SK-N-MC (cell line): ENCODE measurements at regions not wholly inside any gene's neighbourhood (a gene's known extent, or its start where the extent isn't known, plus 50 kb on each side); places are given as distances from the start of the nearest gene placed in this dataset.
"Not testable (repeated sequence)": the region's sequence is repeated elsewhere in the genome, so short reads cannot be mapped to it uniquely, and the experiment has no call there.

Experiments
- DNase-seq: peaks from one replicate; pipeline ENCODE4 v3.0.0-alpha.2; 2011; ENCODE audit warnings: low read depth, low spot score
- H3K27ac ChIP-seq: fragments of 200-600 bp; sonication (generic); 2 replicates; pipeline ENCODE4 v1.5.1; 2016; ENCODE audit warnings: mixed run types
- H3K36me3 ChIP-seq: fragments of 200-600 bp; sonication (generic); 2 replicates; pipeline ENCODE4 v1.6.1; 2017; ENCODE audit warnings: antibody characterized with exemption, low read length, mixed read lengths; ENCODE audit not compliant: insufficient read depth
- H3K4me3 ChIP-seq: fragments of 200-600 bp; sonication (generic); 2 replicates; pipeline ENCODE4 v1.5.1; 2016
- H3K9ac ChIP-seq: fragments of 200-600 bp; sonication (generic); 2 replicates; pipeline ENCODE4 v1.8.0; 2017; ENCODE audit warnings: mixed run types, mixed read lengths; ENCODE audit not compliant: insufficient read length
- H3K9me3 ChIP-seq: fragments of 200-600 bp; sonication (generic); 2 replicates; pipeline ENCODE4 v1.6.1; 2017; ENCODE audit warnings: low read depth, mild to moderate bottlenecking, antibody characterized with exemption, low read length, moderate library complexity, mixed read lengths
- EZH2 ChIP-seq: fragments of 200-600 bp; sonication (generic); IDR thresholded peaks from one replicate; pipeline ENCODE4 v1.6.1; 2017; ENCODE audit warnings: antibody characterized with exemption
- FOXP2 ChIP-seq: optimal IDR thresholded peaks from 2 replicates; pipeline ENCODE3; 2011; ENCODE audit warnings: mild to moderate bottlenecking, moderate library complexity; ENCODE audit not compliant: insufficient read depth; ENCODE audit errors: extremely low read length, control extremely low read depth
- POLR2AphosphoS5 ChIP-seq: IDR thresholded peaks from 2 replicates; pipeline ENCODE4 v1.6.1; 2012; ENCODE audit warnings: mild to moderate bottlenecking, low read depth, low read length, borderline replicate concordance

GRCh38 chr18:76307293-76307690 is 187.8 kb downstream of the ZNF516 start:
- TF ChIP-seq EZH2 (no peak), FOXP2 (no peak), POLR2AphosphoS5 (no peak)
- peak; percentile 56 for DNase-seq
- no peak overlapping the region for H3K9ac ChIP-seq
- no peaks in the 10 kb centered on the region for H3K9me3 ChIP-seq
- H3K4me3 ChIP-seq = peak overlapping the region; percentile 52
- no peaks in the 10 kb centered on the region for H3K36me3 ChIP-seq
- peak overlapping the region; percentile 81 for H3K27ac ChIP-seq

- Histone ChIP-seq H3K4me3 (peak overlapping the region; percentile 52), H3K36me3 (no peaks in the 10 kb centered on the region), H3K9me3 (no peaks in the 10 kb centered on the region), H3K27ac (peak overlapping the region; percentile 81), H3K9ac (no peak overlapping the region)
- TF ChIP-seq FOXP2 (no peak), EZH2 (no peak), POLR2AphosphoS5 (no peak)
- no peak for DNase-seq
Measured at GRCh38 chr18:76306685-76307292, 188.3 kb downstream of the ZNF516 start.

DNA sequence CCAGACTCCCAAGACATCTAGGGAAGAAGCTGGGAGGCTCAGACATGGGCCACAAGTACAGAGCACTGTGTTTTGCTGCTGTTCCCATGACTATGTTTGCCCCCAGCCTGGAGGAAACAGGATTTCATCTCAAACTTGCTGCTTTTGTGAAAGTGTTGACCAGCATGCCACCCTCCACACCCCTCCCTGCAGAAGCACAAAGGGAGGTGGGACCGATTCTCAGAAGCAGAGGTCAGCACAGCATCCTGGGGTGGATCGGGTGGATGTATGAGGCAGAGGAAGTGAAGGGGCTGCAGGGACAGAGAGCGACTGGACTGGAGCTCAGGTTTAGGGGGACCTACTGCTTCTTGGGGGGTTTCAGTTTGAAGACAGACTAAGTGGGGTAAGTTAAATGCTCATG is 209.2 kb downstream of the ZNF516 start:
- no peak overlapping the region for H3K9ac ChIP-seq
- no peak overlapping the region for H3K4me3 ChIP-seq
- H3K27ac ChIP-seq = no peak overlapping the region
- TF ChIP-seq POLR2AphosphoS5 (no peak), EZH2 (no peak), FOXP2 (no peak)
- no peaks in the 10 kb centered on the region for H3K9me3 ChIP-seq
- no peaks in the 10 kb centered on the region for H3K36me3 ChIP-seq
- no peak for DNase-seq

DNA sequence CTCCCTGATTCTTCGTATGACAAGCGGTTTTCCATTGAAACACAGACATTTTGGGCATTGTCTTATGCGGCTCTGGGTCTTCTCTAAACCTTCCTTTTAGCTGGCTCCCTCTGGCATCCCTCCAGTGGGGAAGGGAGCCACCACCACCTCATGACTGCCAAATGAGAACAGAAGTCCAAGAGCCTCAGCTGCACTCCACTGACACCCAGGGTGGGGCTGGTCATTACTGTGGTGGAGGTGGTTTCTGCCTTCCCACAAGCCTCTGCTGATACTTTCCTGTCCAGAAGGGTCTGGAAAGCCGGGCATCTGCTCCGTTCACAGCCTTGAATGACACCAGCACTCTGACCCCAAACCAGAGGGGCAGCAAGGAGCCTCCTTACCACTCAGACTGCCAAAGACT is 213.5 kb downstream of the ZNF516 start:
- TF ChIP-seq EZH2 = no peak
- TF ChIP-seq POLR2AphosphoS5 = no peak
- TF ChIP-seq FOXP2 = no peak
- no peak for DNase-seq
- Histone ChIP-seq H3K9ac (no peak overlapping the region), H3K27ac (no peak overlapping the region), H3K9me3 (no peaks in the 10 kb centered on the region), H3K4me3 (no peak overlapping the region), H3K36me3 (no peaks in the 10 kb centered on the region)

DNA sequence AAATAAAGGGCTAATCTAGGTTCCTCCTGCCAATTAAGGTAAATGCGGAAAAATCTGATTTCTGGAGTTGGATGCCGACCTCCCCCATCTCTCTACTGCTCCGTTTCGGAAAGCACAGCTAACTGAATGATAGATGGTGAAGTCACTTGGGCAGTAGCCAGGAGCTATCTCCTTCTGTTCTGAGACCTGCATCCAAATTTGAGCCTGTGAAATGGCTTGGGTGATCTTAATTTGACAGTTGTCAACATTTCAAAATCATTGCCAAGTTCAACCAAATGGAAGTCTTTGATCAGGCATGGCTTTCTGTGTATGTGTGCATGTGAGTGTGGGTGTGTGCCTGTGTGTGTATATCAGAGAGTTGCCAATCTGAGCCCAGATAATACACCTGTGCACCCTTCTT is 217.2 kb downstream of the ZNF516 start:
- Histone ChIP-seq H3K36me3 (no peaks in the 10 kb centered on the region), H3K4me3 (no peak overlapping the region), H3K9me3 (no peaks in the 10 kb centered on the region), H3K27ac (no peak overlapping the region), H3K9ac (no peak overlapping the region)
- DNase-seq = no peak
- no peak for TF ChIP-seq FOXP2
- no peak for TF ChIP-seq POLR2AphosphoS5
- no peak for TF ChIP-seq EZH2

- TF ChIP-seq EZH2 = no peak
- no peak for TF ChIP-seq POLR2AphosphoS5
- TF ChIP-seq FOXP2 = no peak
- no peak overlapping the region for H3K27ac ChIP-seq
- DNase-seq = no peak
Measured at GRCh38 chr18:76275727-76276313, 219.2 kb downstream of the ZNF516 start.

DNA sequence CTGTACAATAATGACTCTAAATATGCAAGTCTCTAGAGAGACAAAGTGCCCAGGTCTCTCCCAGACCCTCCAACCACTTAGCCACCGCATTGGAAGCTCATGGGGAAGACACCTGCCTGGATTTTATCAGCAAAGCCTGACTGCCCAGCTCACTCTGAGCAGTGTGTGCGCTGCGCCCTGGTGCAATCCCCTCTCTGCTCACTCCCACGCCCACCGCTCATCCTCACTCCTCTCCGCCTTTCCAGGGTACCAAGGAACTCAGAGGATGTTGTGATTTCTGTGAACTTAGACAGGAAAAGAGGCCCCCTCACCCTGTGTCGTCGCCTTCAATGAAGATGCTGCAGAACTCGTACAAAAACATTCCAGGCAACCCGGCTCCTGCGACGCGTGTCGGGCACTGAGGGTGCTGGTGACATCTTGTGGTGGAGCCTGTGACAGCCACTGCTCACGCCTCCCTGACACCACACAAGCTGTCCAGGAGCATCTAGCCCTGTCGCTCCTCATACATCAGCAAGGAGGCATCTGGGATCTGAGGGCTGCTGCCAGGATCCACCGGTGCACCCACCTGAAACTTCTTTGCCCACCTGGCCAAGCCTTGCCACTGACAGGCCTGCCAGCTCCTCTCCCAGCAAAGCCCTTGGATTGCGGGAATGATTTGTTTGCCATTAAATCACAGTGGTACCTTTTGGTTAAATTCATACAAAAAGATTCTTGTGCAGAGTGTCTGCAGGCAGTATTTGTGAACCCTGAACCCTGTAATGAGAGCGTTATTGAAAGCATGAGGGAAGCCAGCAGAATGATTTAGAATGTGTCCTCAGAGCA is 220.4 kb downstream of the ZNF516 start:
- no peak for DNase-seq
- no peaks in the 10 kb centered on the region for H3K9me3 ChIP-seq
- no peak overlapping the region for H3K4me3 ChIP-seq
- TF ChIP-seq EZH2 = no peak
- no peak for TF ChIP-seq POLR2AphosphoS5
- H3K36me3 ChIP-seq = no peaks in the 10 kb centered on the region
- H3K27ac ChIP-seq = no peak overlapping the region
- H3K9ac ChIP-seq = no peak overlapping the region

More at GRCh38 chr18:76275727-76276313, 219.2 kb downstream of the ZNF516 start:
- Histone ChIP-seq H3K9ac (no peak overlapping the region), H3K4me3 (no peak overlapping the region), H3K9me3 (no peaks in the 10 kb centered on the region), H3K36me3 (no peaks in the 10 kb centered on the region)

- Histone ChIP-seq H3K27ac (no peak overlapping the region), H3K36me3 (no peaks in the 10 kb centered on the region), H3K9me3 (no peaks in the 10 kb centered on the region), H3K9ac (no peak overlapping the region), H3K4me3 (no peak overlapping the region)
- no peak for TF ChIP-seq POLR2AphosphoS5
- TF ChIP-seq FOXP2 = no peak
- no peak for TF ChIP-seq EZH2
- no peak for DNase-seq
Measured at GRCh38 chr18:76273956-76274355, 221.1 kb downstream of the ZNF516 start.

GRCh38 chr18:76273036-76273545 is 222.0 kb downstream of the ZNF516 start:
- no peak for DNase-seq
- H3K27ac ChIP-seq = no peak overlapping the region

DNA sequence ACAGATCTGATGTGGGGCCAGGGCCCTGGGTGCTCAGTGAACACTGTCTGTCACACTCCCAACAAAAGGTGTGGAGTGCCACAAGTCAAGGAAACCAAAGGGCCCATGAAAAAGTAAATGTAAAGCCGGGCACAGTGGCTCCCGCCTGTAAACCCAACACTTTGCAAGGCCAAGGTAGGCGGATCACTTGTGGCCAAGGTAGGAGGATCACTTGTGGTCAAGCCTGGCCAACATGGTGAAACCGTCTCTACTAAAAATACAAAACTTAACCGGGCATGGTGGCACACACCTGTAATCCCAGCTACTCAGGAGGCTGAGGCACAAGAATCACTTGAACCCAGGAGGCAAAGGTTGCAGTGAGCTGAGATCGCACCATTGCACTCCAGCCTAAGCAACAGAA is 227.6 kb downstream of the ZNF516 start:
- not testable (repeated sequence) for H3K36me3 ChIP-seq, H3K9ac ChIP-seq, H3K4me3 ChIP-seq, H3K27ac ChIP-seq, H3K9me3 ChIP-seq, DNase-seq

More at GRCh38 chr18:76273036-76273545, 222.0 kb downstream of the ZNF516 start:
- H3K9me3 ChIP-seq = no peaks in the 10 kb centered on the region
- no peak overlapping the region for H3K9ac ChIP-seq
- no peak overlapping the region for H3K4me3 ChIP-seq
- H3K36me3 ChIP-seq = no peaks in the 10 kb centered on the region
- TF ChIP-seq FOXP2 (no peak), EZH2 (no peak), POLR2AphosphoS5 (no peak)
